H1 (cell line): ENCODE measurements at regions not wholly inside any gene's neighbourhood (a gene's known extent, or its start where the extent isn't known, plus 50 kb on each side); places are given as distances from the start of the nearest gene placed in this dataset.

Experiments
- CTCF ChIA-PET: fragments of 300-600 bp; sonication (Branson Sonifier 250); formaldehyde crosslinking; loops from one replicate; lab custom pipeline; 2021; ENCODE audit not compliant: partially characterized antibody; lab: Charles Lee
- POLR2A ChIA-PET: fragments of 300-600 bp; sonication (Branson Sonifier 250); formaldehyde crosslinking; loops from one replicate; lab custom pipeline; 2021; ENCODE audit warnings: inconsistent platforms; ENCODE audit not compliant: partially characterized antibody; lab: Charles Lee
- DNase-seq, 2 experiments: peaks; one replicate each; pipeline versions ENCODE4 v3.0.0 to v3.0.0-alpha.2; 2010 to 2022; ENCODE audit warnings: low spot score in 2 of 2, low read depth in 1 of 2, mixed read lengths in 1 of 2
- FAIRE-seq: peaks from 2 replicates; lab custom pipeline; 2011; peaks lifted over from hg19 to GRCh38; lab: Jason Lieb, UNC
- H2AFZ ChIP-seq: 2 replicates; pipeline ENCODE4 v1.8.1; 2012; ENCODE audit warnings: low read length, inconsistent platforms
- H2AK5ac ChIP-seq: 2 replicates; pipeline ENCODE4 v1.6.1; 2013; ENCODE audit warnings: low read depth, low read length
- H2BK120ac ChIP-seq: replicated peaks from 2 replicates; pipeline ENCODE3; 2013; ENCODE audit warnings: low read depth, low read length, inconsistent platforms
- H2BK12ac ChIP-seq: 2 replicates; pipeline ENCODE4 v1.6.1; 2013; ENCODE audit warnings: low read depth, low read length
- H2BK15ac ChIP-seq: 2 replicates; pipeline ENCODE4 v1.6.1; 2013; ENCODE audit warnings: low read length
- H2BK20ac ChIP-seq: 2 replicates; pipeline ENCODE4 v1.6.1; 2013; ENCODE audit warnings: low read length
- H2BK5ac ChIP-seq: 2 replicates; pipeline ENCODE4 v1.6.1; 2013; ENCODE audit warnings: low read depth, low read length
- H3K14ac ChIP-seq: 2 replicates; pipeline ENCODE4 v1.6.1; 2013; ENCODE audit warnings: inconsistent platforms; ENCODE audit not compliant: insufficient read length
- H3K18ac ChIP-seq: 2 replicates; pipeline ENCODE4 v1.6.1; 2013; ENCODE audit warnings: low read length; ENCODE audit errors: extremely low read depth
- H3K23ac ChIP-seq: 2 replicates; pipeline ENCODE4 v1.6.1; 2013; ENCODE audit warnings: inconsistent platforms; ENCODE audit not compliant: insufficient read length
- H3K23me2 ChIP-seq: 2 replicates; pipeline ENCODE4 v1.6.1; 2013; ENCODE audit warnings: low read depth, low read length
- H3K27ac ChIP-seq: 2 replicates; pipeline ENCODE4 v1.6.1; 2011; ENCODE audit warnings: low read depth, low read length, inconsistent platforms
- H3K27me3 ChIP-seq, 4 experiments: replicated peaks in 1 of 4; 1 replicate in 1 of 4; 2 replicates in 3 of 4; pipeline versions ENCODE4 v1.6.1 to v1.8.1; 2011 to 2013; ENCODE audit warnings: low read length in 3 of 4, mild to moderate bottlenecking in 3 of 4, inconsistent platforms in 2 of 4, mixed read lengths in 2 of 4, moderate library complexity in 1 of 4; ENCODE audit not compliant: control insufficient read depth in 3 of 4, insufficient read depth in 3 of 4; ENCODE audit errors: extremely low read depth in 1 of 4
- H3K36me3 ChIP-seq, 4 experiments: 2 replicates each; pipeline versions ENCODE4 v1.6.1 to v1.8.1; 2011 to 2013; ENCODE audit warnings: mild to moderate bottlenecking in 4 of 4, low read length in 3 of 4, moderate library complexity in 2 of 4, control low read depth in 1 of 4, inconsistent platforms in 1 of 4; ENCODE audit not compliant: insufficient read depth in 4 of 4, control insufficient read depth in 2 of 4
- H3K4ac ChIP-seq: replicated peaks from 2 replicates; pipeline ENCODE3; 2013; ENCODE audit warnings: low read length, low read depth, mixed read lengths, inconsistent platforms; ENCODE audit not compliant: insufficient read length
- H3K4me1 ChIP-seq, 4 experiments: replicated peaks in 1 of 4; 1 replicate in 1 of 4; 2 replicates in 3 of 4; pipeline versions ENCODE4 v1.6.1 to v1.8.1; 2011 to 2013; ENCODE audit warnings: low read length in 3 of 4, inconsistent platforms in 2 of 4, mixed read lengths in 1 of 4; ENCODE audit not compliant: insufficient read depth in 4 of 4, control insufficient read depth in 3 of 4
- H3K4me2 ChIP-seq, 2 experiments: 2 replicates each; pipeline versions ENCODE4 v1.6.1 to v1.8.1; 2011 to 2013; ENCODE audit warnings: low read depth in 2 of 2, low read length in 2 of 2, control low read depth in 1 of 2, inconsistent platforms in 1 of 2, mild to moderate bottlenecking in 1 of 2; ENCODE audit not compliant: insufficient read depth in 1 of 2
- H3K4me3 ChIP-seq, 4 experiments: fragments of 200-600, 300-600 bp in 1 of 4; sonication (generic), shearing (Covaris generic), sonication (Bioruptor Twin) in 1 of 4; 2 replicates each; pipeline versions ENCODE4 v1.5.1 to v1.8.1; 2011 to 2016; ENCODE audit warnings: low read length in 4 of 4, low read depth in 3 of 4, control low read depth in 2 of 4, inconsistent platforms in 2 of 4, mild to moderate bottlenecking in 2 of 4, mixed read lengths in 1 of 4, moderate library complexity in 1 of 4; ENCODE audit not compliant: insufficient read depth in 2 of 4; ENCODE audit errors: extremely low read depth in 1 of 4
- H3K56ac ChIP-seq: replicated peaks from 2 replicates; pipeline ENCODE3; 2013; ENCODE audit warnings: low read depth, mild to moderate bottlenecking, mixed read lengths, low read length, inconsistent platforms; ENCODE audit not compliant: insufficient read length
- H3K79me1 ChIP-seq: 2 replicates; pipeline ENCODE4 v1.6.1; 2013; ENCODE audit warnings: low read depth, low read length, control low read depth
- H3K79me2 ChIP-seq, 2 experiments: 2 replicates each; pipeline versions ENCODE4 v1.6.1 to v1.8.1; 2012 to 2013; ENCODE audit warnings: low read length in 2 of 2, mild to moderate bottlenecking in 2 of 2, inconsistent platforms in 1 of 2; ENCODE audit not compliant: insufficient read depth in 2 of 2, control insufficient read depth in 1 of 2
- H3K9ac ChIP-seq, 4 experiments: replicated peaks in 1 of 4; 1 replicate in 1 of 4; 2 replicates in 3 of 4; pipeline versions ENCODE4 v1.6.1 to v1.8.1; 2011 to 2013; ENCODE audit warnings: low read depth in 3 of 4, low read length in 3 of 4, control low read depth in 2 of 4, mild to moderate bottlenecking in 2 of 4, moderate library complexity in 2 of 4, inconsistent platforms in 1 of 4; ENCODE audit errors: extremely low read depth in 1 of 4
- H3K9me3 ChIP-seq, 2 experiments: 2 replicates each; pipeline versions ENCODE4 v1.6.1 to v1.8.1; 2012 to 2013; ENCODE audit warnings: mild to moderate bottlenecking in 2 of 2, moderate library complexity in 2 of 2, control low read depth in 1 of 2, inconsistent platforms in 1 of 2, low read depth in 1 of 2, low read length in 1 of 2, mixed read lengths in 1 of 2; ENCODE audit not compliant: insufficient read depth in 2 of 2
- H4K20me1 ChIP-seq, 2 experiments: replicated peaks in 1 of 2; 2 replicates each; pipeline versions ENCODE3 to v1.8.1; 2011 to 2013; ENCODE audit warnings: inconsistent platforms in 2 of 2, low read length in 2 of 2, mild to moderate bottlenecking in 1 of 2; ENCODE audit not compliant: insufficient read depth in 2 of 2, control insufficient read depth in 1 of 2
- H4K5ac ChIP-seq: 2 replicates; pipeline ENCODE4 v1.6.1; 2013; ENCODE audit warnings: low read length, low read depth, mixed read lengths, inconsistent platforms; ENCODE audit not compliant: insufficient read length
- H4K8ac ChIP-seq: 2 replicates; pipeline ENCODE4 v1.8.0; 2013; ENCODE audit warnings: mild to moderate bottlenecking, moderate library complexity, low read length, inconsistent platforms; ENCODE audit not compliant: insufficient read depth; ENCODE audit errors: extremely low read depth
- H4K91ac ChIP-seq: replicated peaks from 2 replicates; pipeline ENCODE3; 2013; ENCODE audit warnings: low read length, mixed read lengths, inconsistent platforms; ENCODE audit not compliant: insufficient read length
- ASH2L ChIP-seq: fragments of 200-600, 300-600 bp; sonication (generic); IDR thresholded peaks from one replicate; pipeline ENCODE4 v1.7.1; 2017; ENCODE audit warnings: low read length
- BRCA1 ChIP-seq: IDR thresholded peaks from 2 replicates; pipeline ENCODE4 v1.6.1; 2012; ENCODE audit warnings: low read depth, low read length, improper control_type of control experiment
- CBX5 ChIP-seq: fragments of 300-800, 300-1000 bp; sonication (generic); IDR thresholded peaks from 2 replicates; pipeline ENCODE4 v1.7.1; 2016; ENCODE audit warnings: antibody characterized with exemption, low read length, low read depth
- CEBPB ChIP-seq: IDR thresholded peaks from 2 replicates; pipeline ENCODE4 v1.6.1; 2012; ENCODE audit warnings: low read depth, low read length
- EP300 ChIP-seq, 2 experiments: IDR thresholded peaks; 1 replicate in 1 of 2; 2 replicates in 1 of 2; pipeline ENCODE4 v1.6.1; 2011 to 2012; ENCODE audit warnings: low read depth in 2 of 2, low read length in 2 of 2, mild to moderate bottlenecking in 2 of 2, borderline replicate concordance in 1 of 2, inconsistent platforms in 1 of 2, moderate library complexity in 1 of 2
- GABPA ChIP-seq: IDR thresholded peaks from 2 replicates; pipeline ENCODE4 v1.6.1; 2011; ENCODE audit warnings: mild to moderate bottlenecking, low read length, moderate library complexity, borderline replicate concordance; ENCODE audit not compliant: insufficient read depth
- HDAC2 ChIP-seq, 2 experiments: fragments of 300-600 bp in 1 of 2; sonication (generic) in 1 of 2; IDR thresholded peaks; 2 replicates each; pipeline ENCODE4 v1.6.1; 2011 to 2012; ENCODE audit warnings: low read depth in 2 of 2, low read length in 2 of 2, mild to moderate bottlenecking in 2 of 2, moderate library complexity in 2 of 2, borderline replicate concordance in 1 of 2, inconsistent platforms in 1 of 2
- KDM5A ChIP-seq: fragments of 200-600 bp; IDR thresholded peaks from 2 replicates; pipeline ENCODE4 v1.7.1; 2012; ENCODE audit warnings: mild to moderate bottlenecking, low read length, inconsistent platforms, mixed read lengths
- POU5F1 ChIP-seq: IDR thresholded peaks from 2 replicates; pipeline ENCODE4 v1.6.1; 2011; ENCODE audit warnings: low read depth, mild to moderate bottlenecking, low read length, moderate library complexity
- SIN3A ChIP-seq, 2 experiments: IDR thresholded peaks in 1 of 2; conservative IDR thresholded peaks in 1 of 2; 2 replicates each; pipeline ENCODE4 v1.6.1; 2011 to 2012; ENCODE audit warnings: low read length in 2 of 2, improper control_type of control experiment in 1 of 2, low read depth in 1 of 2, mild to moderate bottlenecking in 1 of 2
- TAF1 ChIP-seq: IDR thresholded peaks from 2 replicates; pipeline ENCODE4 v1.6.1; 2011; ENCODE audit warnings: mild to moderate bottlenecking, low read depth, low read length
- WGBS, 2 experiments: shearing (Covaris generic) in 1 of 2; methylation state at CpG; one replicate each; pipeline versions ENCODE4 v1.1.6 to v1.1.7; 2013 to 2015; ENCODE audit warnings: low lambda C conversion rate in 2 of 2, mixed read lengths in 2 of 2, inconsistent platforms in 1 of 2, low coverage in 1 of 2, missing lambda C conversion rate in 1 of 2; ENCODE audit not compliant: insufficient replicate concordance in 2 of 2, insufficient coverage in 1 of 2, insufficient read length in 1 of 2; ENCODE audit errors: extremely low coverage in 1 of 2, missing lambda C conversion rate in 1 of 2; 5-methylcytosine and 5-hydroxymethylcytosine counted together
- TF ChIP-seq, protein P1 (sequence below), 3 experiments: IDR thresholded peaks; 1 replicate in 2 of 3; 2 replicates in 1 of 3; pipeline versions ENCODE4 v1.5.1 to v1.6.1; 2011; ENCODE audit warnings: low read length in 3 of 3, mild to moderate bottlenecking in 3 of 3, inconsistent platforms in 2 of 3, low read depth in 1 of 3, moderate library complexity in 1 of 3; ENCODE audit not compliant: insufficient read depth in 1 of 3; ENCODE audit errors: control extremely low read depth in 1 of 3

DNA sequence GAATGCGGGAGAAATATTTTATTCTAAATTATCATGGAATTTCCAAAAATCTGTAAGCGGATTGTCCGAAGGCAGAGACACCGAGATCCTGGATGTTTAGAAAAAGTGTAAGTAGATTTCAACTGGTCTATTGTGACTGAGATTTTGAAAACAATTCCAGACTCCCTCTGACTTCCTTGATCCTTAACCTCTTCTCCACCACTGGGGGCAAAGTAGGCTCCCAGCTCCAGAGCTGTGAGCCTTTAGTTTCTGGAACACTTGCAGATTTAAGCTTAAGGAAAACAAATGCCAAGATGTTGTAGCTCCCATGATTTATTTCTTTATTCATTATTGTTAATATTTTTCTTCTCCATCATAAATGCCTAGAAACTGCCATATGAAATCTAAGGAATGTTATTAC is 1320.5 kb upstream of the SEL1L start:
- H3K9ac ChIP-seq: no peak overlapping the region
- H2BK12ac ChIP-seq: no peak overlapping the region
- DNase-seq: no peak
- peak; percentile 19 for FAIRE-seq
- H3K79me2 ChIP-seq: no peaks in the 10 kb centered on the region
- no peak overlapping the region for H3K14ac ChIP-seq
- no peak overlapping the region for H3K56ac ChIP-seq
- no peaks in the 10 kb centered on the region for H3K36me3 ChIP-seq
- H3K18ac ChIP-seq: no peak overlapping the region
- no peak overlapping the region for H2BK120ac ChIP-seq
- H2BK20ac ChIP-seq: no peak overlapping the region
- POLR2A ChIA-PET: no interaction called here
- H3K79me1 ChIP-seq: no peaks in the 10 kb centered on the region
- no peaks in the 10 kb centered on the region for H4K20me1 ChIP-seq
- no peak overlapping the region for H4K8ac ChIP-seq
- no peak overlapping the region for H2BK5ac ChIP-seq
- H4K5ac ChIP-seq: no peak overlapping the region
- H3K23me2 ChIP-seq: no peaks in the 10 kb centered on the region
- no peaks in the 10 kb centered on the region for H3K4me1 ChIP-seq
- no peaks in the 10 kb centered on the region for H3K9me3 ChIP-seq
- no peak overlapping the region for H3K4me3 ChIP-seq
- H2AFZ ChIP-seq: no peak overlapping the region
- H2BK15ac ChIP-seq: no peak overlapping the region
- WGBS, 2 experiments: 88% methylated on average over 4 of the region's 4 CpGs; no CpG with 5 or more reads in 1 of the 2 experiments
- H4K91ac ChIP-seq: no peak overlapping the region
- H3K4me2 ChIP-seq: no peak overlapping the region
- CTCF ChIA-PET: interaction anchor here (0.5 to 1.9 kb wide), 9 partner anchors 14 to 474 kb away, joined by 3 to 12 read pairs (median 3); no protein-coding TSS in a partner anchor
- H3K4ac ChIP-seq: no peak overlapping the region
- H3K27ac ChIP-seq: no peak overlapping the region
- no peaks in the 10 kb centered on the region for H3K27me3 ChIP-seq
- H3K23ac ChIP-seq: no peak overlapping the region
- H2AK5ac ChIP-seq: no peak overlapping the region
- TF ChIP-seq HDAC2 (IDR thresholded peaks at IDR 0.05; ENCODE audit: borderline replicate concordance in 1 of 2, low read depth in 2 of 2, low read length in 2 of 2): no peak
- no peak for TF ChIP-seq BRCA1
- no peak for TF ChIP-seq GABPA
- no peak for TF ChIP-seq ASH2L
- TF ChIP-seq KDM5A: no peak
- TF ChIP-seq CBX5: no peak
- TF ChIP-seq CEBPB: no peak
- TF ChIP-seq EP300 (IDR thresholded peaks at IDR 0.05; ENCODE audit: borderline replicate concordance in 1 of 2, low read depth in 2 of 2, low read length in 2 of 2): no peak
- no peak for TF ChIP-seq SIN3A (conservative IDR thresholded peaks at IDR 0.05 in 1 of 2, IDR thresholded peaks at IDR 0.05 in 1 of 2; ENCODE audit: low read depth in 1 of 2, low read length in 2 of 2)
- TF ChIP-seq, protein P1, sequence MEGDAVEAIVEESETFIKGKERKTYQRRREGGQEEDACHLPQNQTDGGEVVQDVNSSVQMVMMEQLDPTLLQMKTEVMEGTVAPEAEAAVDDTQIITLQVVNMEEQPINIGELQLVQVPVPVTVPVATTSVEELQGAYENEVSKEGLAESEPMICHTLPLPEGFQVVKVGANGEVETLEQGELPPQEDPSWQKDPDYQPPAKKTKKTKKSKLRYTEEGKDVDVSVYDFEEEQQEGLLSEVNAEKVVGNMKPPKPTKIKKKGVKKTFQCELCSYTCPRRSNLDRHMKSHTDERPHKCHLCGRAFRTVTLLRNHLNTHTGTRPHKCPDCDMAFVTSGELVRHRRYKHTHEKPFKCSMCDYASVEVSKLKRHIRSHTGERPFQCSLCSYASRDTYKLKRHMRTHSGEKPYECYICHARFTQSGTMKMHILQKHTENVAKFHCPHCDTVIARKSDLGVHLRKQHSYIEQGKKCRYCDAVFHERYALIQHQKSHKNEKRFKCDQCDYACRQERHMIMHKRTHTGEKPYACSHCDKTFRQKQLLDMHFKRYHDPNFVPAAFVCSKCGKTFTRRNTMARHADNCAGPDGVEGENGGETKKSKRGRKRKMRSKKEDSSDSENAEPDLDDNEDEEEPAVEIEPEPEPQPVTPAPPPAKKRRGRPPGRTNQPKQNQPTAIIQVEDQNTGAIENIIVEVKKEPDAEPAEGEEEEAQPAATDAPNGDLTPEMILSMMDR (IDR thresholded peaks at IDR 0.05; ENCODE audit: control extremely low read depth in 1 of 3, insufficient read depth in 1 of 3, low read depth in 1 of 3, low read length in 3 of 3): peak in 2 of 3 experiments; percentile 35 to 41; a peak in 3 of 4 replicates
- no peak for TF ChIP-seq TAF1
- TF ChIP-seq POU5F1: no peak
